ENCODE measurements at regions not wholly inside any gene's neighbourhood (a gene's known extent, or its start where the extent isn't known, plus 50 kb on each side); places are given as distances from the start of the nearest gene placed in this dataset.
"Not testable (repeated sequence)": the region's sequence is repeated elsewhere in the genome, so short reads cannot be mapped to it uniquely, and the experiment has no call there.

- no peaks in the 10 kb centered on the region for H3K4me1 ChIP-seq (ENCODE audit: insufficient read depth, low read length)
- no peaks in the 10 kb centered on the region for H3K36me3 ChIP-seq (ENCODE audit: insufficient read depth, low read length)
- Mint-ChIP-seq H3K4me3 (ENCODE audit: unreplicated experiment) (no peak overlapping the region), H3K9me3 (ENCODE audit: unreplicated experiment) (no peaks in the 10 kb centered on the region), H3K4me1 (ENCODE audit: low read depth, unreplicated experiment) (no peaks in the 10 kb centered on the region), H3K27me3 (ENCODE audit: low read depth, unreplicated experiment) (peaks cover 29% of the 10 kb centered on the region), H3K27ac (ENCODE audit: unreplicated experiment) (no peak overlapping the region), H3K36me3 (ENCODE audit: low read depth, unreplicated experiment) (no peaks in the 10 kb centered on the region)
- H3K27me3 ChIP-seq (ENCODE audit: insufficient read depth, low read length), result no peaks in the 10 kb centered on the region
- no peak overlapping the region for H3K27ac ChIP-seq (ENCODE audit: low read depth, low read length)
- no peak overlapping the region for H3K4me2 ChIP-seq (ENCODE audit: low read length)
- H4K20me1 ChIP-seq (ENCODE audit: insufficient read depth, low read length), result no peaks in the 10 kb centered on the region
- H3K79me2 ChIP-seq (ENCODE audit: insufficient read depth, low read length), result no peaks in the 10 kb centered on the region
- H3K9ac ChIP-seq (ENCODE audit: low read length), result no peak overlapping the region
- H2AFZ ChIP-seq (ENCODE audit: low read depth, low read length), result no peak overlapping the region
- no peak overlapping the region for H3K4me3 ChIP-seq (ENCODE audit: insufficient read depth, low read depth, low read length)
- TF ChIP-seq EZH2 (IDR thresholded peaks at IDR 0.05; ENCODE audit: insufficient read depth, low read length), result no peak
- no peak for TF ChIP-seq CTCF (IDR thresholded peaks at IDR 0.05; ENCODE audit: insufficient read depth, low read depth, low read length)
- FAIRE-seq, result no peak
- H3K9me3 ChIP-seq (ENCODE audit: insufficient read depth, low read depth, low read length), result no peaks in the 10 kb centered on the region
- no peak for DNase-seq (ENCODE audit: low read depth)
Observed at GRCh38 chr17:34740565-34741520, 161.5 kb downstream of the TMEM132E start.

DNA sequence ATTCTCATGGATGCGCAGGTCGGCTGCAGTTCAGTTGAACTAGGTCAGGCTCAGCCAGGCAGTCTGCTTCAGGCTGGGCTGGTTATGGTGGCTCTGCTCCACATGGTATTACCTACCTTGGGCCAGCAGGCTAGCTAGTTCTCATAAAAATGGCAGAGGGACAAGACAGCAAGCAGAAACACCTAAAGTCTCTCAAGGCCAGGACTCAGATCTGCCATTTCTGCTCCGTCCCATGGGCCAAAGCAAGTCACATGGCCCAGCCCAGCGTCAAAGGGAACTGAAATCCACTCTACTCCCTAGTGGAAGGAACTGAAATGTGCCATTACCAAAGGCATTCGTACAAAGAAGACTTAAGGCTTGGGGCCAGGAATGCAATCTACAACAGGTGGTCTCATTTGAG, 160.0 kb downstream of the TMEM132E start:
- H3K9ac ChIP-seq (ENCODE audit: low read length), result no peak overlapping the region

DNA sequence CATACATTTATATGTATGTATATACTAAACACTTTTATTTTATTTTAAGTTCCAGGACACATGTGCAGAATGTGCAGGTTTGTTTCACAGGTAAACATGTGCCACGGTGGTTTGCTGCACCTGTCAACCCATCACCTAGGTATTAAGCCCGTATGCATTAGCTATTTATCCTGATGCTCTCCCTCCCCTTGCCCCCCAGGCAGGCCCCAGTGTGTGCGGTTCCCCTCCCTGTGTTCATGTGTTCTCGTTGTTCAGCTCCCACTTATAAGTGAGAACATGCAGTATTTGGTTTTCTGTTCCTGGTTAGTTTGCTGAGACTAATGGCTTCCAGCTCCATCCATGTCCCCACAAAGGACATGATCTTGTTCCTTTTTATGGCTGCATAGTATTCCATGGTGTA, 158.3 kb downstream of the TMEM132E start:
- not testable (repeated sequence) for H3K4me1 Mint-ChIP-seq (ENCODE audit: low read depth, unreplicated experiment); H2AFZ ChIP-seq (ENCODE audit: low read depth, low read length); H3K4me3 ChIP-seq (ENCODE audit: insufficient read depth, low read depth, low read length); H3K4me1 ChIP-seq (ENCODE audit: insufficient read depth, low read length); H3K9ac ChIP-seq (ENCODE audit: low read length); H3K9me3 ChIP-seq (ENCODE audit: insufficient read depth, low read depth, low read length); H3K36me3 Mint-ChIP-seq (ENCODE audit: low read depth, unreplicated experiment); H3K79me2 ChIP-seq (ENCODE audit: insufficient read depth, low read length); H3K27me3 ChIP-seq (ENCODE audit: insufficient read depth, low read length); H3K9me3 Mint-ChIP-seq (ENCODE audit: unreplicated experiment); H3K4me2 ChIP-seq (ENCODE audit: low read length); H3K27ac ChIP-seq (ENCODE audit: low read depth, low read length); DNase-seq (ENCODE audit: low read depth); H3K4me3 Mint-ChIP-seq (ENCODE audit: unreplicated experiment); H4K20me1 ChIP-seq (ENCODE audit: insufficient read depth, low read length); H3K36me3 ChIP-seq (ENCODE audit: insufficient read depth, low read length); H3K27ac Mint-ChIP-seq (ENCODE audit: unreplicated experiment); FAIRE-seq
- H3K27me3 Mint-ChIP-seq (ENCODE audit: low read depth, unreplicated experiment), result peaks cover 38% of the 10 kb centered on the region

More for the DNA sequence above, 160.0 kb downstream of the TMEM132E start:
- Mint-ChIP-seq H3K36me3 (ENCODE audit: low read depth, unreplicated experiment) (no peaks in the 10 kb centered on the region), H3K27me3 (ENCODE audit: low read depth, unreplicated experiment) (peaks cover 36% of the 10 kb centered on the region), H3K9me3 (ENCODE audit: unreplicated experiment) (no peaks in the 10 kb centered on the region), H3K4me1 (ENCODE audit: low read depth, unreplicated experiment) (no peaks in the 10 kb centered on the region), H3K4me3 (ENCODE audit: unreplicated experiment) (no peak overlapping the region), H3K27ac (ENCODE audit: unreplicated experiment) (no peak overlapping the region)
- no peaks in the 10 kb centered on the region for H4K20me1 ChIP-seq (ENCODE audit: insufficient read depth, low read length)
- no peaks in the 10 kb centered on the region for H3K79me2 ChIP-seq (ENCODE audit: insufficient read depth, low read length)
- H2AFZ ChIP-seq (ENCODE audit: low read depth, low read length), result no peak overlapping the region
- no peak for TF ChIP-seq EZH2 (IDR thresholded peaks at IDR 0.05; ENCODE audit: insufficient read depth, low read length)
- no peak for TF ChIP-seq CTCF (IDR thresholded peaks at IDR 0.05; ENCODE audit: insufficient read depth, low read depth, low read length)
- no peaks in the 10 kb centered on the region for H3K36me3 ChIP-seq (ENCODE audit: insufficient read depth, low read length)
- H3K4me1 ChIP-seq (ENCODE audit: insufficient read depth, low read length), result no peaks in the 10 kb centered on the region
- DNase-seq (ENCODE audit: low read depth) (no peak), FAIRE-seq (no peak)
- no peaks in the 10 kb centered on the region for H3K27me3 ChIP-seq (ENCODE audit: insufficient read depth, low read length)
- H3K27ac ChIP-seq (ENCODE audit: low read depth, low read length), result no peak overlapping the region
- H3K4me3 ChIP-seq (ENCODE audit: insufficient read depth, low read depth, low read length), result no peak overlapping the region
- H3K9me3 ChIP-seq (ENCODE audit: insufficient read depth, low read depth, low read length), result no peaks in the 10 kb centered on the region
- no peak overlapping the region for H3K4me2 ChIP-seq (ENCODE audit: low read length)
